Activated naive CD4-positive, alpha-beta T cell treated with anti-CD3 and anti-CD28 coated beads for 36 hours (primary cell): ENCODE measurements at regions not wholly inside any gene's neighbourhood (a gene's known extent, or its start where the extent isn't known, plus 50 kb on each side); places are given as distances from the start of the nearest gene placed in this dataset.

ENCODE experiments used
- CTCF ChIA-PET: fragments of 350-600 bp; sonication (Branson Sonifier 250); formaldehyde crosslinking; loops from one replicate; lab custom pipeline; 2021; ENCODE audit warnings: antibody characterized with exemption; lab: Charles Lee
- DNase-seq: peaks from one replicate; pipeline ENCODE4 v3.0.0-alpha.2; 2020
- H3K27ac Mint-ChIP-seq: one replicate; pipeline ENCODE4 v1.8.0; 2021; ENCODE audit warnings: mild to moderate bottlenecking, mixed read lengths
- H3K27me3 Mint-ChIP-seq: one replicate; pipeline ENCODE4 v1.8.0; 2021; ENCODE audit warnings: low read depth, mixed read lengths
- H3K36me3 Mint-ChIP-seq: one replicate; pipeline ENCODE4 v1.8.0; 2021; ENCODE audit warnings: low read depth, mixed read lengths
- H3K4me1 Mint-ChIP-seq: one replicate; pipeline ENCODE4 v1.8.0; 2021; ENCODE audit warnings: low read depth, mixed read lengths
- H3K4me3 Mint-ChIP-seq: one replicate; pipeline ENCODE4 v1.8.0; 2021; ENCODE audit warnings: mild to moderate bottlenecking, moderate library complexity, mixed read lengths
- H3K9me3 Mint-ChIP-seq: one replicate; pipeline ENCODE4 v1.8.0; 2021; ENCODE audit warnings: mixed read lengths
- intact Hi-C: fragments of 100-400 bp; cut with micrococcal nuclease; formaldehyde crosslinking; loops from one replicate; pipeline ENCODE4 v1.15.1; 2023

DNA sequence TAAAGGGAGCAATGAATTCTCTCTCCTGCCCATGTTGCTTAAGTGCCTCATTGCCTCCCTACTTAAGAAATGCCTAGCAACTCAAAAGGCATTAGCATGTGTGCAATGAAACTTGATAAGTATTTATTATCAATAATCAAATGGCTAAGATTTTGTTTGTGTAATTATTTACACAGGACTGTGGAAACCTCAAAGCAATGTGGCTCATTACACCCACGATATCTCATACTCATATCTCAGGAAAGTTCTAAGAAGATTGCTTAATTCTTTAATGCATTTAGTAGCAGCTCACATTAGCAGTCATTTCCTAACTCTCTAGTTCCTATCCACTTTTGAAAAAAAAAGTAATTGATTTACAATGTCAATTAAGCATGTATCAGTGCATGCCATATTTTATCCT is 253.3 kb downstream of the DUSP10 start:
- no peaks in the 10 kb centered on the region for H3K9me3 Mint-ChIP-seq
- no peaks in the 10 kb centered on the region for H3K36me3 Mint-ChIP-seq
- no peak overlapping the region for H3K27ac Mint-ChIP-seq
- no peak overlapping the region for H3K4me3 Mint-ChIP-seq
- H3K27me3 Mint-ChIP-seq = no peaks in the 10 kb centered on the region
- CTCF ChIA-PET = no interaction called here
- no peaks in the 10 kb centered on the region for H3K4me1 Mint-ChIP-seq
- intact Hi-C loops = no loop called here
- DNase-seq = no peak

DNA sequence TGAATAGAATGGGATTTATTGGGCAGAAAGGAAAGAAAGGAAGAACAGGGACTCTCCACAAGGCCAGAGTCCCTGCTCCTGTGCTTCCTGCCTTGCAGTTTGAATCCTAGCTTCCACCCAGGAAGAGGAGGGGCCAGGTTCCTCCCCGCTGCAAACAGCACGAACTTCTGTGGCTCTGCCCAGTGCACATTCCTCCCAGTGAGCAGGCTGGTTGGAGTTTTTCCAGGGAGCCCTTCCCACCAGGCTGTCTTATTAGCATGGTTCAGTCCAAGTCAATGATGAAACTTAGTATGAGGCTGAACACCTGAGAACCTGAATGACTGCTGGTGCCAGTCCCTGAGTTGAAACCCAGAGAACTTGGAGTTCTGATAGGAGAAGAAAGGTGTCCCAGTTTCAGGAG is 247.2 kb downstream of the DUSP10 start:
- intact Hi-C loops = no loop called here
- CTCF ChIA-PET = interaction anchor here (0.6 to 1.2 kb wide), 2 partner anchors 16 to 17 kb away, joined by 4 read pairs; no protein-coding TSS in a partner anchor
- Mint-ChIP-seq H3K4me1 (no peaks in the 10 kb centered on the region), H3K36me3 (no peaks in the 10 kb centered on the region), H3K9me3 (no peaks in the 10 kb centered on the region), H3K27ac (no peak overlapping the region), H3K27me3 (no peaks in the 10 kb centered on the region), H3K4me3 (no peak overlapping the region)
- DNase-seq = no peak

DNA sequence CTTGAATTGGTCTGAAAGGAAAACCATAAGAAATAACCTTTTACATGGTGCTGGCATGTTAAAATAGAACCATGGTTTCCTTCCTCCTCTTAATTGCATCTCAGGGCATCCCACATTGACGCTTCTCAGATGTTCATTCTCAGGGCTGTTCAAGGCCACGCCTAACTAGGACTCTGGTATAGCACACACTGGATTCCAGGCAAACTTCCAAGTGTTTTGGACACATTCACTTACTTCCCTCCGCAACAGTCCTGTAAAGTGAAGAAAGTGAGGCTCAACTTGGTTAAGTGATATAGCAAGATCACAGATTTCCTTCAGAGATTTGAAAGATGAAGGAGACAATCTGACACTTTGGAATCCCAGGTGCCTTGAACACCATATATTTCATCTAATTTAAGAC is 244.8 kb downstream of the DUSP10 start:
- Mint-ChIP-seq H3K27me3 (no peaks in the 10 kb centered on the region), H3K9me3 (no peaks in the 10 kb centered on the region)

DNA sequence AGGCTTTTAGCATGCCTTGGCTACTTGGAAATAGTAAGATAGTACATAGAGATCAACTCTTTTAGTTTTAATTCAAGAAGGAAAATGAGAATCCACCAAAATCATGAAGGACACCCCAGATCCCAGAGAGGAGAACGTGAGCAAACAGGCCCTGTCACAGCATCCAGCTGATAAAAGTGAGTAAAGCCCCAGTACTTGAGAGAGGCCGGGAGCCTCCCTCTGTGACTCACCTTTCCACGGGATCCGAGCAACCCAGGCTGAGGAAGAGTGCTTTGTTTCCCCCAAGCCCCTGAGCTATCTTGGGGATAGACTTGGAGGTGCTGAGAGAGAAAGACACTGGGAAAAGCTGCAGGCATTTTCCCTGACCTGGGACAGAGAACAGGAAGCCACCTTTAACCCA is 238.6 kb downstream of the DUSP10 start:
- Mint-ChIP-seq H3K4me1 (no peaks in the 10 kb centered on the region), H3K36me3 (peaks cover 1% of the 10 kb centered on the region), H3K27ac (no peak overlapping the region), H3K27me3 (peaks cover 5% of the 10 kb centered on the region), H3K4me3 (no peak overlapping the region), H3K9me3 (peaks cover 24% of the 10 kb centered on the region)
- intact Hi-C loops = no loop called here
- DNase-seq = no peak
- CTCF ChIA-PET = no interaction called here

More for the DNA sequence above, 244.8 kb downstream of the DUSP10 start:
- no peak overlapping the region for H3K4me3 Mint-ChIP-seq
- intact Hi-C loops = no loop called here
- CTCF ChIA-PET = no interaction called here
- no peak overlapping the region for H3K27ac Mint-ChIP-seq
- no peaks in the 10 kb centered on the region for H3K36me3 Mint-ChIP-seq
- DNase-seq = no peak
- no peaks in the 10 kb centered on the region for H3K4me1 Mint-ChIP-seq

DNA sequence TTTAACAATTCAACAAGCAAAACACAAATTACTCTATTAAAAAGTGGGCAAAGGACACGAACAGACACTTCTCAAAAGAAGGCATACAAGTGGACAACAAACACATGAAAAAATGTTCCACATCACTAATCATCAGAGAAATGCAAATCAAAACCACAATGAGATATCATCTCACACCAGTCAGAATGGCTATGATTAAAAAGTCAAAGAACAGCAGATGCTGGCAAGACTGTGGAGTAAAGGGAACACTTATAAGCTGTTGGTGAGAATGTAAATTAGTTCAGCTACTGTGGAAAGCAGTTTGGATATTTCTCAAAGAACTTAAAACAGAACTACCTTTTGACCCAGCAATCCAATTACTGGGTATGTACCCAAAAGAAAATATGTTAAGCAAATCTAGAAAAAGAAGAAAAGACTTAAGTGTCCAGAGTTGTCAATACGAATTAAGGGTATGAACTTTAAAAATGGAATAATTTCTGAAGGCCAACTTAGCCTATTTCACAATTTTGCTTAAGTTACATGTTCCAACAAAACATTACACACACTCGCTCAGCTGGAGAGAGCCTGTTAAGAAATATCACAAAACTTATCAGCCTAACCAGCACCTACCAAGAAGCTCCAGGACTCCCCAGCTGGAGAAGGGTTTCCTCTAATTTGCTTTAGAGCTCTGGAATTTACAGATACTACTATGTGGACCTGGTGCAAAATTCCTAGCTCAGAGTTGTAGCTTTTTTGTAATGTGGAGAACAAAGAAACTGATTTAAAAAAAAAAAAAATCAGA is 232.1 kb downstream of the DUSP10 start:
- H3K4me3 Mint-ChIP-seq = no peak overlapping the region
- peaks cover 20% of the 10 kb centered on the region for H3K9me3 Mint-ChIP-seq
- peaks cover 1% of the 10 kb centered on the region for H3K36me3 Mint-ChIP-seq
- intact Hi-C loops = no loop called here
- no peaks in the 10 kb centered on the region for H3K4me1 Mint-ChIP-seq
- no peak overlapping the region for H3K27ac Mint-ChIP-seq
- H3K27me3 Mint-ChIP-seq = peaks cover 5% of the 10 kb centered on the region
- CTCF ChIA-PET = interaction anchor here (0.6 kb wide), 2 partner anchors 15 to 365 kb away, joined by 3 to 4 read pairs; no protein-coding TSS in a partner anchor
- no peak for DNase-seq

DNA sequence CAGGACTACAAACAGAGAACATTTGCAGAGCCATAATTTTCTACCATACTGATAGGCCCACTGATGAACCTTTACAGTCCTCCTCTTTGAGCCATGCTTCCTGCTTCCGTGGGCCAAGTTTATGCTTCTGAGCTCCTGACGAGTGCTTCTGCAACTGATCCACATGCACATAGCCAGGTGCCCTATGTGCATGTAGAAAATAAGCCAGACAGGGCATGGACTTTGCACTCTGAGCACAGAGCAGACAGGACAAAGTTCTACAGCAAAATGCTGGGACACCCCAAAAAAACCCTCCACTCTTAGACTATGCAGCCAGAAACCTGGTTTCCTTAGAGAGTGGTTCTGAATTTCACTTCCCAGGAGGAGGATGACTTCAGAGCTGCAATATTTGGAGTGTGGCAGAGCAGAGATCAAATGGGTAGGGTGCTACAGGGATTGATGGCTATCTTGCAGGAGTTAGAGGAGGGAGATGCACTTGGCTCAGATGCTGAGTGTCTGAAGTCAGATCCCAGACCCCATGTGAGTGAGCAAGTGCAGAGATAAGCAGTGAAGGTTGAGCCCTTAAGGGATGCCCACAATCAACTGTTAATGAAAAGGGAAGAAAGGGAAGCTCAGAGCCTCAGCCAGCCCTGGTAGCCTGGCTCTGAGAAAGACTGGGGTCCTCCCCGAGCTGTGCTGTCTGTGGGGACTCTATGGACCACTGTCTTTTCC is 230.9 kb downstream of the DUSP10 start:
- Mint-ChIP-seq H3K36me3 (peaks cover 1% of the 10 kb centered on the region), H3K9me3 (peaks cover 8% of the 10 kb centered on the region), H3K4me3 (no peak overlapping the region), H3K27me3 (peaks cover 2% of the 10 kb centered on the region), H3K27ac (no peak overlapping the region), H3K4me1 (no peaks in the 10 kb centered on the region)
- DNase-seq = no peak
- intact Hi-C loops = no loop called here
- CTCF ChIA-PET = interaction anchor here (0.6 to 0.9 kb wide), 2 partner anchors 16 kb away, joined by 4 read pairs; no protein-coding TSS in a partner anchor

DNA sequence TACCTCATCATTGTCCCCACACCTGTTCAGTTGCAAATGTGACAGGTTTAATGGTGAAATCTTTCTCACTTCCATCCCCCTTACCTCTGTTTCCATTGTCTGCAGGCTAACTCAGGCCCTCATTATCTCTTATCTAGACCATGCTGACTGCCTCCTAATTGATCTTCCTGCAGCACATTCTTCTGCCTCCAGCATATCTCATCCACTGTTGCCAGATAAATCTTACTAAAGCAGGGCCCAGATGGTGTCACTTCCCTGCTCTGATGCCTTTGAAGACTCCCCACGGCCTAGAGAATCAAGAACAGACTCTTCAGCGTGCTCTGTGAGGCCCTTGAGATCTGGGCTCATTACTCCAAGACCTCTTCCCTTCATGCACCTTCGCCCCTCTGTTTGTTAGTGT is 230.1 kb downstream of the DUSP10 start:
- Mint-ChIP-seq H3K27me3 (peaks cover 3% of the 10 kb centered on the region), H3K9me3 (no peaks in the 10 kb centered on the region), H3K4me3 (no peak overlapping the region), H3K36me3 (no peaks in the 10 kb centered on the region), H3K27ac (no peak overlapping the region), H3K4me1 (no peaks in the 10 kb centered on the region)
- DNase-seq = no peak
- intact Hi-C loops = no loop called here
- CTCF ChIA-PET = interaction anchor here (0.9 kb wide), 1 partner anchor 17 kb away, joined by 4 read pairs; no protein-coding TSS in a partner anchor

DNA sequence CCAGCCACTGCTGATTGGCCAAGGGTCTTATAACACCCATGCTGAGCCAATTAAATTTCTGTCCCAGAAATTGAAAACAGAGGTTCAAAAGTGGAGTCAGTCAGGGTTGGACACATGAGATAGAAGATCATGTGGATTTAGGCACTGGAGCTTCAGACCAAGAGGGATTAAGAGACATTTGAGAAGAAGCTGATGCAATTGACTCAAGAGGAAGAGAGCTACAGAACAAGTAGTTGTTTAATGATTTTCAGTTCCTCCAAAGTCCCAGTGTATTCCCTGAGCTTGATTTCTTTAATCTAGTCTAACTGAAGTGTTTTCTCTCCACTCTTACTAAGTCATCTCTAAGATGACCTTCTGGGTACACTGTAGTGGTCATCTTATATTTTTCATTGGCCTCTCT is 227.1 kb downstream of the DUSP10 start:
- no peak overlapping the region for H3K4me3 Mint-ChIP-seq
- no peaks in the 10 kb centered on the region for H3K4me1 Mint-ChIP-seq
- CTCF ChIA-PET = no interaction called here
- H3K9me3 Mint-ChIP-seq = no peaks in the 10 kb centered on the region
- H3K27me3 Mint-ChIP-seq = peaks cover 3% of the 10 kb centered on the region
- no peaks in the 10 kb centered on the region for H3K36me3 Mint-ChIP-seq
- intact Hi-C loops = no loop called here
- no peak for DNase-seq
- H3K27ac Mint-ChIP-seq = no peak overlapping the region

DNA sequence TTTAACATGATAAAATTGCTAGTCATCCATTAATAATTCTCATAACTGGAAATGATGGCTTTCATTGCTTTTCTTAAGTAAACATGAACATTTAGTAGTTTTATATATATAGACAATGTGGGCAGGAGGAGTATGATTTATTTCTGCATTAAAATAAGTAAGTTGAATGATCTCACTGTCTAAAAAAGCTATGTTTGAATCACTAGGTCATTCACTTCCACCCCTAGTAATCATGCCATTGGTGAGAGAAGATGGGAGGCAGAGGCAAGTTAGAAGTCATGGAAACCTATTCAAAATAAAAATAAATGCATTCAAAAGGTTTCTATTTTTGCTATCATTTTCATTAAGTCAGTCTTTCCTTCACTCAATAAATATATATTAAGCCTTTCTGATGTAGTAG is 226.4 kb downstream of the DUSP10 start:
- Mint-ChIP-seq H3K9me3 (no peaks in the 10 kb centered on the region), H3K4me1 (no peaks in the 10 kb centered on the region), H3K36me3 (no peaks in the 10 kb centered on the region), H3K4me3 (no peak overlapping the region), H3K27me3 (peaks cover 3% of the 10 kb centered on the region), H3K27ac (no peak overlapping the region)
- CTCF ChIA-PET = no interaction called here
- DNase-seq = no peak
- intact Hi-C loops = no loop called here

DNA sequence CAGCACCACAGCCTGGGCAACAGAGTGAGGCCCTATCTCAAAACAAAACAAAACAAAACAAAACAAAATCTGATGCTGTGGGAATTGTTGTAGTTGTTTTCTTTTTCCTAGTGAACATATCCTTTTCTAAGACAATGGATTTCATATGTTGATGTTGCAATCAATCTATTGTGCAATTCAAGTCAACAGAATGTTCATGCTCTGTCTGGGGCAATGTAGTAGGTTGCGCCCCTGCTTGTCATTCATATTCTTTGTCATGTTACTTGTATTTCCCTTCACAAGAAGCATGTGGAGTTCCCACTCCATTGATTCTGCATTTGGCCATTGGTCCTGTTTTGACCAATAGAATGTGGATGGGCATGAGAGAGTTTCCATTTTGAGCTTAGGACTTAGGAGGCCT is 223.9 kb downstream of the DUSP10 start:
- H3K27me3 Mint-ChIP-seq = peaks cover 3% of the 10 kb centered on the region
- intact Hi-C loops = no loop called here
- no peak for DNase-seq
- CTCF ChIA-PET = interaction anchor here (0.7 to 1.4 kb wide), 2 partner anchors 39 to 616 kb away, joined by 3 to 4 read pairs; no protein-coding TSS in a partner anchor
- H3K27ac Mint-ChIP-seq = no peak overlapping the region
- H3K9me3 Mint-ChIP-seq = no peaks in the 10 kb centered on the region
- no peaks in the 10 kb centered on the region for H3K36me3 Mint-ChIP-seq
- no peak overlapping the region for H3K4me3 Mint-ChIP-seq
- H3K4me1 Mint-ChIP-seq = no peaks in the 10 kb centered on the region

DNA sequence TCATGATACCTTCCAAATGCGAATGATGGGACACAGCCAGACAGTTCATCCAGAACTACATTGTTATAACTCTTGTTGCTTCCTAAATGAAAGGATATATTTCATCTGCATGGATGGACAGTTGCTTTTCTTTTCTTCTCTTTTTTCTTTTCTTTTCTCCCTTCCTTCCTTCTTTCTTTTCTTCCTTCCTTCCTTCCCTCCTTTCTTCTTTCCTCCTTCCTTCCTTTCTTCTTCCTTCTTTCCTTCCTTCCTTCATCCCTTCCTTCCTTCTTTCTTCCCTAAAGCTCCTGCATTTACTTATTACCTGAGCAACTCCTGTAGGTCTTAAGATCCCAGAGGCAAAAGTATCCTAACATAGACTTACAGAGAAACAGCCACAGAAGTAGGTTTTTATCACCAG is 221.6 kb downstream of the DUSP10 start:
- intact Hi-C loops = no loop called here
- H3K27me3 Mint-ChIP-seq = peaks cover 3% of the 10 kb centered on the region
- CTCF ChIA-PET = no interaction called here
- no peak for DNase-seq
- H3K36me3 Mint-ChIP-seq = no peaks in the 10 kb centered on the region
- H3K4me3 Mint-ChIP-seq = no peak overlapping the region
- H3K4me1 Mint-ChIP-seq = no peaks in the 10 kb centered on the region
- no peaks in the 10 kb centered on the region for H3K9me3 Mint-ChIP-seq
- no peak overlapping the region for H3K27ac Mint-ChIP-seq

DNA sequence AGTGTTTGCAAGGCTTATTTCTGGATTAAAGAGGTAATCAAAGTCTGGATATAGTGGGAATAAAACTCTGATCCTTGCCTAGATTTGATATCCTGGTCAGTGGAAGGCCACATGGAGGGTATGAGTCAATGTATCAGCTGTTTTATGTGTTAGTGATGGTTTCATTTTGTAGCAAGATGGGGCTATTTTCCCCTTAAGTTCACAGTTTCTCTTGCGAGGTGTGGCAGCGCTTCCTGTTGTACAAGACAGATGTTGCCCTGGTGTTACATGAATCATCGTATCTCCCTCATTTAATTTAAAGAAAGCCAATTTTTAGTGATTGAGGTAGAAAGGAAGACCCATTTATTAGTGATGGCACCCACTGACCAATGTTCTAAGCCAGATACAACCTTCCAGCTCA is 220.2 kb downstream of the DUSP10 start:
- peaks cover under 1% of the 10 kb centered on the region for H3K27me3 Mint-ChIP-seq
- no peak overlapping the region for H3K27ac Mint-ChIP-seq
- H3K4me1 Mint-ChIP-seq = no peaks in the 10 kb centered on the region
- H3K9me3 Mint-ChIP-seq = no peaks in the 10 kb centered on the region
- no peaks in the 10 kb centered on the region for H3K36me3 Mint-ChIP-seq
- DNase-seq = no peak
- intact Hi-C loops = no loop called here
- H3K4me3 Mint-ChIP-seq = no peak overlapping the region
- CTCF ChIA-PET = no interaction called here

DNA sequence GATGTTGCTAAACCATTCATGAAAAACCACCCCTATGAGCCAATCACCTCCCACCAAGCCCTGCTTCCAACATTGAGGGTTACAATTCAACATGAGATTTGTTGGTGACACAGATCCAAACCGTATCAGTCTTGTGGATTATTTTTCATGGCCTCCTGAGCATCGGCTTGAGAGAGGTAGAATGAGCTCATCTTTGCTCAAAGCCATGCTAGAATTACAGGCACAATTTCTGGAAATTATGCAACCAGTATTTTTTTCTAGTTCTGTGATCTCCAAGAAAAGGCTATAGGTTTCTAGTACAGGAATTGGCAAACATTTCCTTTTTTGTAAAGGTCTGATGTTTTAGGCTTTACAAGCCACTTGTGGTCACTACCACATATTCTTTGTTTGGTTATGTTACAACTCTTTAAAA is 219.4 kb downstream of the DUSP10 start:
- Mint-ChIP-seq H3K27ac (no peak overlapping the region), H3K36me3 (no peaks in the 10 kb centered on the region), H3K27me3 (no peaks in the 10 kb centered on the region), H3K4me1 (no peaks in the 10 kb centered on the region), H3K4me3 (no peak overlapping the region), H3K9me3 (no peaks in the 10 kb centered on the region)
- intact Hi-C loops = no loop called here
- CTCF ChIA-PET = no interaction called here
- DNase-seq = no peak
